Smooth muscle cell (in vitro differentiated cells): ENCODE measurements at regions not wholly inside any gene's neighbourhood (a gene's known extent, or its start where the extent isn't known, plus 50 kb on each side); places are given as distances from the start of the nearest gene placed in this dataset.
A peak's percentile ranks its signal among the peaks of the same experiment; 100 is the strongest.

Experiments used
- DNase-seq: peaks from one replicate; lab custom pipeline; 2025; ENCODE audit not compliant: unreplicated experiment; lab: John Stamatoyannopoulos, UW
- H2AFZ ChIP-seq: fragments of 200-600 bp; sonication (generic); 2 replicates; pipeline ENCODE4 v1.6.0; 2016; ENCODE audit warnings: antibody characterized with exemption, low read depth, mild to moderate bottlenecking
- H3F3A ChIP-seq: fragments of 200-600 bp; sonication (generic); 2 replicates; pipeline ENCODE4 v1.6.0; 2017; ENCODE audit warnings: antibody characterized with exemption, low read depth
- H3K27ac ChIP-seq: fragments of 200-600 bp; sonication (generic); 2 replicates; pipeline ENCODE4 v1.5.1; 2016; ENCODE audit warnings: low read depth, mild to moderate bottlenecking
- H3K27me3 ChIP-seq: fragments of 200-600 bp; sonication (generic); 2 replicates; pipeline ENCODE4 v1.6.1; 2016; ENCODE audit warnings: low read depth, mild to moderate bottlenecking
- H3K36me3 ChIP-seq: fragments of 200-600 bp; sonication (generic); 2 replicates; pipeline ENCODE4 v1.5.1; 2016; ENCODE audit warnings: low read depth
- H3K4me1 ChIP-seq: fragments of 200-600 bp; sonication (generic); 2 replicates; pipeline ENCODE4 v1.5.1; 2016; ENCODE audit warnings: low read depth
- H3K4me2 ChIP-seq: fragments of 200-600 bp; sonication (generic); 2 replicates; pipeline ENCODE4 v1.6.0; 2016; ENCODE audit warnings: mild to moderate bottlenecking
- H3K4me3 ChIP-seq: fragments of 200-600 bp; sonication (generic); 2 replicates; pipeline ENCODE4 v1.5.1; 2016; ENCODE audit warnings: mild to moderate bottlenecking
- H3K79me2 ChIP-seq: fragments of 200-600 bp; sonication (generic); 2 replicates; pipeline ENCODE4 v1.6.0; 2016; ENCODE audit warnings: low read depth, mild to moderate bottlenecking
- H3K9ac ChIP-seq: fragments of 200-600 bp; sonication (generic); 2 replicates; pipeline ENCODE4 v1.6.0; 2016; ENCODE audit warnings: low read depth
- H3K9me3 ChIP-seq: fragments of 200-600 bp; sonication (generic); replicated peaks from 2 replicates; pipeline ENCODE4 v1.5.1; 2016; ENCODE audit warnings: low read depth
- H4K20me1 ChIP-seq: fragments of 200-600 bp; sonication (generic); 2 replicates; pipeline ENCODE4 v1.6.0; 2016; ENCODE audit warnings: low read depth
- WGBS: methylation state at CpG from one replicate; pipeline ENCODE4 v1.1.7; 2016; ENCODE audit warnings: low lambda C conversion rate; 5-methylcytosine and 5-hydroxymethylcytosine counted together
- TF ChIP-seq, protein P1 (sequence below): fragments of 200-600 bp; sonication (generic); IDR thresholded peaks from 2 replicates; pipeline ENCODE4 v1.5.1; 2017; ENCODE audit warnings: borderline replicate concordance, mild to moderate bottlenecking, antibody characterized with exemption; ENCODE audit not compliant: insufficient read depth, poor library complexity, severe bottlenecking

DNA sequence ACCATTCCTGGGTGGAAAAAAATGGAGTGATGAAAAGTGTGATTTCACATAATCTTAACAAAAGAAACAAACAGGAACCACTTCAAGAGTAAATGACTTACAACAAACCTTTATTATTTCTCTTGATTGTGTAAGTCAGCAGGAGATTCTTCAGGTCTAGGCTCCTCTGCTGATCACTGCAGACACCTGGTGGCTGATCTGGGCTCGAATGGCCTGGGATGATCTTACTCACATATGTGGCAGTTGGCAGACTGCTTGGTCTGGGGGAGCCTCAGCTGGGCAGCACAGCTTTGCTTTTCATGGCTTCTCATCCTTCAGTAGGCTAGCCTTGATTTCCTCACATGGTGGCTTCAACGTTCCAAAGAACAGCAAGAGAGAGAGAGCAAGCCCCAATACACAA lies 215.4 kb upstream of the PRICKLE1 start:
- WGBS = 88% methylated on average over 2 of the region's 2 CpGs
- H3K4me3 ChIP-seq = no peak overlapping the region
- H3K27ac ChIP-seq = no peak overlapping the region
- TF ChIP-seq, protein P1, sequence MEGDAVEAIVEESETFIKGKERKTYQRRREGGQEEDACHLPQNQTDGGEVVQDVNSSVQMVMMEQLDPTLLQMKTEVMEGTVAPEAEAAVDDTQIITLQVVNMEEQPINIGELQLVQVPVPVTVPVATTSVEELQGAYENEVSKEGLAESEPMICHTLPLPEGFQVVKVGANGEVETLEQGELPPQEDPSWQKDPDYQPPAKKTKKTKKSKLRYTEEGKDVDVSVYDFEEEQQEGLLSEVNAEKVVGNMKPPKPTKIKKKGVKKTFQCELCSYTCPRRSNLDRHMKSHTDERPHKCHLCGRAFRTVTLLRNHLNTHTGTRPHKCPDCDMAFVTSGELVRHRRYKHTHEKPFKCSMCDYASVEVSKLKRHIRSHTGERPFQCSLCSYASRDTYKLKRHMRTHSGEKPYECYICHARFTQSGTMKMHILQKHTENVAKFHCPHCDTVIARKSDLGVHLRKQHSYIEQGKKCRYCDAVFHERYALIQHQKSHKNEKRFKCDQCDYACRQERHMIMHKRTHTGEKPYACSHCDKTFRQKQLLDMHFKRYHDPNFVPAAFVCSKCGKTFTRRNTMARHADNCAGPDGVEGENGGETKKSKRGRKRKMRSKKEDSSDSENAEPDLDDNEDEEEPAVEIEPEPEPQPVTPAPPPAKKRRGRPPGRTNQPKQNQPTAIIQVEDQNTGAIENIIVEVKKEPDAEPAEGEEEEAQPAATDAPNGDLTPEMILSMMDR = no peak
- DNase-seq = no peak
- no peak overlapping the region for H3K4me2 ChIP-seq
- no peaks in the 10 kb centered on the region for H3K79me2 ChIP-seq
- H3K9ac ChIP-seq = no peak overlapping the region
- peaks cover 14% of the 10 kb centered on the region for H3K4me1 ChIP-seq
- H3K27me3 ChIP-seq = no peaks in the 10 kb centered on the region
- H3K9me3 ChIP-seq = no peaks in the 10 kb centered on the region
- H4K20me1 ChIP-seq = no peaks in the 10 kb centered on the region
- no peak overlapping the region for H2AFZ ChIP-seq
- peaks cover 12% of the 10 kb centered on the region for H3F3A ChIP-seq
- no peaks in the 10 kb centered on the region for H3K36me3 ChIP-seq

DNA sequence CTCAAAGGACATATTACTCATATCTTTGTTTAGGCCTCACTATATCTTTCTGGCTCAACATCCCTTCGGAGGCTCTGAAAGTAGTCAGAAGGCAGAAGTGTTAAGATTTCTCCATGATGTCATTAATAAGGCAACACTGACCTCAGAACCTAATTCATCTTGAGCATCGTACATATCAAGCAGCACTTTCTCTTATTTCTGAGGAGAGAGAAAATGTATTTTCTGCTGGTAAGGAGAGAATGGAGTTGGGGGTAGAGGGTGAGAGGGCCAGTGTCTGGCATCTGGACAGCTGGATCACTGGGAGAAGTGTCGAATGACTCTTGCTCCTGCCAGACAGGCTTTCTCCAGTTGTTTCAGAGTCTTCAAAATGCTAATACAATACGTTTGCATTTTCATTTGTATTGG lies 213.2 kb upstream of the PRICKLE1 start:
- no peak overlapping the region for H3K4me3 ChIP-seq
- DNase-seq = no peak
- H3F3A ChIP-seq = peaks cover 16% of the 10 kb centered on the region
- H3K9ac ChIP-seq = no peak overlapping the region
- H3K4me1 ChIP-seq = peaks cover 10% of the 10 kb centered on the region
- H3K27ac ChIP-seq = peak overlapping the region; percentile 56
- no peaks in the 10 kb centered on the region for H3K79me2 ChIP-seq
- H4K20me1 ChIP-seq = no peaks in the 10 kb centered on the region
- H3K9me3 ChIP-seq = no peaks in the 10 kb centered on the region
- peak overlapping the region; percentile 36 for H3K4me2 ChIP-seq
- TF ChIP-seq, protein P1 = no peak
- no peaks in the 10 kb centered on the region for H3K27me3 ChIP-seq
- H2AFZ ChIP-seq = peak overlapping the region; percentile 31
- no peaks in the 10 kb centered on the region for H3K36me3 ChIP-seq
- WGBS = 32% methylated on average over 4 of the region's 4 CpGs

GRCh38 chr12:42801271-42801670 lies 211.7 kb upstream of the PRICKLE1 start:
- Histone ChIP-seq H3K9ac (no peak overlapping the region), H2AFZ (no peak overlapping the region), H3K79me2 (no peaks in the 10 kb centered on the region), H3K9me3 (no peaks in the 10 kb centered on the region), H4K20me1 (no peaks in the 10 kb centered on the region), H3K4me3 (no peak overlapping the region), H3F3A (peaks cover 8% of the 10 kb centered on the region), H3K27me3 (no peaks in the 10 kb centered on the region), H3K27ac (peak overlapping the region; percentile 56), H3K4me2 (no peak overlapping the region), H3K36me3 (no peaks in the 10 kb centered on the region), H3K4me1 (peaks cover 10% of the 10 kb centered on the region)
- no peak for DNase-seq
- TF ChIP-seq, protein P1 = no peak
- WGBS = 89% methylated on average over 2 of the region's 2 CpGs

GRCh38 chr12:42799966-42800365 lies 210.4 kb upstream of the PRICKLE1 start:
- H4K20me1 ChIP-seq = no peaks in the 10 kb centered on the region
- peak overlapping the region; percentile 81 for H3K27ac ChIP-seq
- no peak for DNase-seq
- no peak overlapping the region for H3K9ac ChIP-seq
- peak overlapping the region; percentile 1 for H2AFZ ChIP-seq
- H3K9me3 ChIP-seq = no peaks in the 10 kb centered on the region
- TF ChIP-seq, protein P1 = no peak
- H3K4me1 ChIP-seq = peaks cover 13% of the 10 kb centered on the region
- peaks cover 9% of the 10 kb centered on the region for H3F3A ChIP-seq
- 89% methylated on average over 1 of the region's 1 CpG for WGBS
- H3K36me3 ChIP-seq = no peaks in the 10 kb centered on the region
- peak overlapping the region; percentile 79 for H3K4me2 ChIP-seq
- H3K4me3 ChIP-seq = no peak overlapping the region
- H3K27me3 ChIP-seq = no peaks in the 10 kb centered on the region
- no peaks in the 10 kb centered on the region for H3K79me2 ChIP-seq
